Ovary (tissue), 3 donors: ENCODE measurements at regions not wholly inside any gene's neighbourhood (a gene's known extent, or its start where the extent isn't known, plus 50 kb on each side); places are given as distances from the start of the nearest gene placed in this dataset.

ENCODE experiments used
- CTCF ChIP-seq, 3 donors: fragments of 450-650 bp in 2 of 3; fragments of 200-600 bp in 1 of 3; IDR thresholded peaks; one replicate each; pipeline versions ENCODE4 v1.5.1 to v1.8.0; 2016 to 2022; ENCODE audit warnings: antibody characterized with exemption in 3 of 3, mild to moderate bottlenecking in 1 of 3
- EP300 ChIP-seq: sonication (generic); formaldehyde crosslinking; IDR thresholded peaks from one replicate; pipeline ENCODE4 v1.6.1; 2017; ENCODE audit warnings: antibody characterized with exemption
- POLR2A ChIP-seq: fragments of 450-650 bp; IDR thresholded peaks from one replicate; pipeline ENCODE4 v1.6.1; 2017; ENCODE audit warnings: antibody characterized with exemption, mild to moderate bottlenecking, moderate library complexity
- donor health status: DM: no; HTN: no; CAD: no.

GRCh38 chr20:7275645-7276237 is 508.3 kb downstream of the BMP2 start:
- TF ChIP-seq CTCF (IDR thresholded peaks at IDR 0.05) (no peak), EP300 (no peak), POLR2A (no peak)
